WTC11 (cell line): ENCODE measurements at regions not wholly inside any gene's neighbourhood (a gene's known extent, or its start where the extent isn't known, plus 50 kb on each side); places are given as distances from the start of the nearest gene placed in this dataset.

Source experiments
- ATAC-seq: fragments of 200-7000 bp; cut with Tn5 transposase; 2 replicates; pipeline ENCODE4 v1.10.0; 2021; ENCODE audit warnings: mild to moderate bottlenecking, moderate library complexity
- CTCF ChIA-PET: fragments of 300-600 bp; sonication (Branson Sonifier 250); formaldehyde crosslinking; loops from one replicate; lab custom pipeline; 2021; ENCODE audit warnings: antibody characterized with exemption; lab: Charles Lee
- POLR2A ChIA-PET: fragments of 350-600 bp; sonication (Branson Sonifier 250); formaldehyde crosslinking; loops from one replicate; lab custom pipeline; 2021; ENCODE audit warnings: antibody characterized with exemption; lab: Charles Lee
- DNase-seq: peaks from one replicate; pipeline ENCODE4 v3.0.0; 2021; ENCODE audit warnings: low spot score
- H3K27ac Mint-ChIP-seq: 2 replicates; pipeline ENCODE4 v1.8.0; 2021; ENCODE audit warnings: mixed read lengths
- H3K27me3 Mint-ChIP-seq: 2 replicates; pipeline ENCODE4 v1.8.0; 2021; ENCODE audit warnings: low read depth, mild to moderate bottlenecking, moderate library complexity, mixed read lengths
- H3K36me3 Mint-ChIP-seq: 2 replicates; pipeline ENCODE4 v1.8.0; 2021; ENCODE audit warnings: mixed read lengths
- H3K4me1 Mint-ChIP-seq: 2 replicates; pipeline ENCODE4 v1.8.0; 2022; ENCODE audit warnings: mixed read lengths
- H3K4me3 Mint-ChIP-seq: 2 replicates; pipeline ENCODE4 v1.8.0; 2021; ENCODE audit warnings: mild to moderate bottlenecking, moderate library complexity, mixed read lengths
- H3K9me3 Mint-ChIP-seq: 2 replicates; pipeline ENCODE4 v1.8.0; 2021; ENCODE audit warnings: mixed read lengths
- ATF1 ChIP-seq: sonication (generic); formaldehyde crosslinking; IDR thresholded peaks from 2 replicates; pipeline ENCODE4 v1.8.1; 2023; ENCODE audit warnings: mild to moderate bottlenecking, moderate library complexity, missing genetic modification reagents
- ATF3 ChIP-seq: sonication (generic); formaldehyde crosslinking; conservative IDR thresholded peaks from 2 replicates; pipeline ENCODE4 v1.8.1; 2022; ENCODE audit warnings: mild to moderate bottlenecking, missing genetic modification reagents
- CREB1 ChIP-seq: sonication (generic); formaldehyde crosslinking; IDR thresholded peaks from 2 replicates; pipeline ENCODE4 v1.8.0; 2023; ENCODE audit warnings: mild to moderate bottlenecking, missing genetic modification reagents
- ESRRA ChIP-seq: sonication (generic); formaldehyde crosslinking; IDR thresholded peaks from 2 replicates; pipeline ENCODE4 v1.8.1; 2022; ENCODE audit warnings: mild to moderate bottlenecking, missing genetic modification reagents, borderline replicate concordance
- FOXJ3 ChIP-seq: sonication (generic); formaldehyde crosslinking; IDR thresholded peaks from 2 replicates; pipeline ENCODE4 v1.9.0; 2021; ENCODE audit warnings: missing genetic modification reagents, mild to moderate bottlenecking, borderline replicate concordance
- FOXP4 ChIP-seq: sonication (generic); formaldehyde crosslinking; IDR thresholded peaks from 2 replicates; pipeline ENCODE4 v1.8.0; 2022; ENCODE audit warnings: mild to moderate bottlenecking, missing genetic modification reagents
- GTF2I ChIP-seq: fragments of 250-450 bp; sonication (Bioruptor Pico); conservative IDR thresholded peaks from 2 replicates; pipeline ENCODE4 v1.4.0; 2021; ENCODE audit warnings: mild to moderate bottlenecking
- HMGA2 ChIP-seq: fragments of 250-450 bp; sonication (Bioruptor Pico); IDR thresholded peaks from 2 replicates; pipeline ENCODE4 v1.4.0; 2021; ENCODE audit warnings: mild to moderate bottlenecking, moderate library complexity
- IRF2 ChIP-seq: sonication (generic); formaldehyde crosslinking; IDR thresholded peaks from 2 replicates; pipeline ENCODE4 v1.8.0; 2022; ENCODE audit warnings: low read depth, missing genetic modification reagents, borderline replicate concordance
- JAZF1 ChIP-seq: fragments of 250-450 bp; sonication (Bioruptor Pico); IDR thresholded peaks from 2 replicates; pipeline ENCODE4 v1.9.0; 2021; ENCODE audit warnings: moderate library complexity, mild to moderate bottlenecking, inconsistent platforms
- MLX ChIP-seq: sonication (generic); formaldehyde crosslinking; IDR thresholded peaks from 2 replicates; pipeline ENCODE4 v1.8.1; 2023; ENCODE audit warnings: mild to moderate bottlenecking, missing genetic modification reagents, moderate library complexity
- OVOL2 ChIP-seq: fragments of 250-450 bp; sonication (Bioruptor Pico); IDR thresholded peaks from 2 replicates; pipeline ENCODE4 v1.9.0; 2021; ENCODE audit warnings: mild to moderate bottlenecking, borderline replicate concordance
- PREB ChIP-seq: sonication (generic); formaldehyde crosslinking; IDR thresholded peaks from 2 replicates; pipeline ENCODE4 v1.8.1; 2022; ENCODE audit warnings: mild to moderate bottlenecking, missing genetic modification reagents, moderate library complexity, borderline replicate concordance
- RELA ChIP-seq: sonication (generic); formaldehyde crosslinking; IDR thresholded peaks from 2 replicates; pipeline ENCODE4 v1.8.1; 2022; ENCODE audit warnings: missing genetic modification reagents, mild to moderate bottlenecking, borderline replicate concordance
- SP1 ChIP-seq: sonication (generic); formaldehyde crosslinking; conservative IDR thresholded peaks from 2 replicates; pipeline ENCODE4 v1.8.1; 2022; ENCODE audit warnings: missing genetic modification reagents
- STAT6 ChIP-seq: sonication (generic); formaldehyde crosslinking; conservative IDR thresholded peaks from 2 replicates; pipeline ENCODE4 v1.8.1; 2023; ENCODE audit warnings: mild to moderate bottlenecking, low read depth, missing genetic modification reagents, moderate library complexity
- ZNF416 ChIP-seq: fragments of 250-450 bp; sonication (Bioruptor Pico); IDR thresholded peaks from 2 replicates; pipeline ENCODE4 v1.9.0; 2021; ENCODE audit warnings: mild to moderate bottlenecking, inconsistent platforms
- ZNF423 ChIP-seq: fragments of 250-450 bp; sonication (Bioruptor Pico); IDR thresholded peaks from 2 replicates; pipeline ENCODE4 v2.1.2; 2022; ENCODE audit warnings: mild to moderate bottlenecking, moderate library complexity
- ZNF512 ChIP-seq: sonication (generic); formaldehyde crosslinking; IDR thresholded peaks from 2 replicates; pipeline ENCODE4 v1.8.1; 2022; ENCODE audit warnings: missing genetic modification reagents, borderline replicate concordance

GRCh38 chr1:98090351-98090750 is 169.5 kb upstream of the DPYD start (continued):
- no peak for TF ChIP-seq PREB (CRISPR knock-in tag)

- H3K4me1 Mint-ChIP-seq = peaks cover 31% of the 10 kb centered on the region
- TF ChIP-seq ZNF423 (CRISPR knock-in tag) (no peak), STAT6 (CRISPR knock-in tag) (no peak), JAZF1 (no peak), IRF2 (CRISPR knock-in tag) (no peak), SP1 (CRISPR knock-in tag) (no peak)
- TF ChIP-seq, all 79 proteins: peak for 0
- Mint-ChIP-seq H3K4me3 (no peak overlapping the region), H3K9me3 (no peaks in the 10 kb centered on the region), H3K27me3 (no peaks in the 10 kb centered on the region), H3K27ac (no peak overlapping the region), H3K36me3 (no peaks in the 10 kb centered on the region)
- DNase-seq = no peak
- ChIA-PET CTCF (no interaction called here), POLR2A (no interaction called here)
- no peak for ATAC-seq
These were observed 167.5 kb upstream of the DPYD start for GRCh38 chr1:98088381-98088780.

GRCh38 chr1:98086796-98087441 is 166.1 kb upstream of the DPYD start:
- no peaks in the 10 kb centered on the region for H3K27me3 Mint-ChIP-seq
- no peak overlapping the region for H3K4me3 Mint-ChIP-seq
- H3K36me3 Mint-ChIP-seq = no peaks in the 10 kb centered on the region
- CTCF ChIA-PET = interaction anchor here (1.0 kb wide), 1 partner anchor 33 kb away, joined by 6 read pairs; no protein-coding TSS in a partner anchor
- no peak for TF ChIP-seq RELA (CRISPR knock-in tag)
- TF ChIP-seq ZNF512 (CRISPR knock-in tag) = no peak
- TF ChIP-seq ESRRA = no peak
- TF ChIP-seq ATF1 (CRISPR knock-in tag) = no peak
- no peak for TF ChIP-seq CREB1 (CRISPR knock-in tag)
- no peak for TF ChIP-seq ZNF416 (CRISPR knock-in tag)
- no peak for TF ChIP-seq OVOL2 (CRISPR knock-in tag)
- TF ChIP-seq ATF3 (CRISPR knock-in tag) = no peak
- no peak for TF ChIP-seq FOXJ3 (CRISPR knock-in tag)
- no peak for TF ChIP-seq MLX (CRISPR knock-in tag)
- no peak for TF ChIP-seq FOXP4
- no peak for TF ChIP-seq GTF2I (CRISPR knock-in tag)
- TF ChIP-seq HMGA2 (CRISPR knock-in tag) = no peak; the same call in 1 of the 2 replicates
- TF ChIP-seq, all 79 proteins: peak for 0
- Mint-ChIP-seq H3K9me3 (no peaks in the 10 kb centered on the region), H3K4me1 (peaks cover 31% of the 10 kb centered on the region), H3K27ac (peak overlapping the region; percentile 69)
- POLR2A ChIA-PET = no interaction called here
- DNase-seq (no peak), ATAC-seq (peak; percentile 91)
